HG03103 (cell line): ENCODE measurements at regions not wholly inside any gene's neighbourhood (a gene's known extent, or its start where the extent isn't known, plus 50 kb on each side); places are given as distances from the start of the nearest gene placed in this dataset.
"Not testable (repeated sequence)": the region's sequence is repeated elsewhere in the genome, so short reads cannot be mapped to it uniquely, and the experiment has no call there.

Experiments
- ATAC-seq: cut with Tn5 transposase; IDR thresholded peaks from one replicate; pipeline ENCODE4 v1.9.1; 2021; ENCODE audit warnings: low read depth; ENCODE audit not compliant: unreplicated experiment

DNA sequence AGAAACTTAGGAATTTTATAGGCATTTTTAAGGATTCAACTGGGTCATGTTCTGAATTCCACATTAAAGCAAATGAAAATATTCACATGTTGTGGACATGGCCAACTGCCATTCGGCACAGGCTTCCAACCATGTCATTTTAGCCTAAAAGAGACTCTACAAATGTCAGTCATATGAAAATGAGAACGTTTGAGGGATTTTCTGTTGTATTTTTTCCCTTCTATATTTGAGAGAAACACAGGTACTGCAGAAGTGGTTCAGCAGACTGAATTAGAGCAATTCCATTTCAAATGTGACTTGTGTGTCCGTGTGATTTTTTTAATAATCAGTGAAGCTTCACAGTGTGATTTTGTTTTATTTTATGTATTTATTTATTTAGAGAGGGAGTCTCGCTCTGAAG is 124.3 kb downstream of the TP53TG3F start:
- ATAC-seq = not testable (repeated sequence)

DNA sequence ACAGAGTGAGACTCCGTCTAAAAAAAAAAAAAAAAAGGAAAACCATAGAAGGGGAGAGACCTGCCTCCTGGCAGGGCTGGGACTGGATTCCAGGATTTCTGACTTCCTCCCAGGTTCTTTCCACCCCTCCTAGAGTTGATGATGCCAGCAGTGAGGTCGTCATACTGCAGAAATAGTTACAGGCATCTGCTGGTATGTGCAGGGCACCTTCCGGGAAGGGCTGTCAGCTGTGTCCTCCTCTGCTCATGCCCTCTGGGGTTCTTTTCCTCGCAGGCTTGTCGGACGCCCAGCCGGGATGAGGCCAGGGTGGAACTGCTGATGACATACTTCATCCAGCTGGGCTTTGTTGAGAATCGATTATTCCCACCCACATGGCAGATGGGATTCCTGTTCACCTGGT is 129.2 kb downstream of the TP53TG3F start:
- not testable (repeated sequence) for ATAC-seq

DNA sequence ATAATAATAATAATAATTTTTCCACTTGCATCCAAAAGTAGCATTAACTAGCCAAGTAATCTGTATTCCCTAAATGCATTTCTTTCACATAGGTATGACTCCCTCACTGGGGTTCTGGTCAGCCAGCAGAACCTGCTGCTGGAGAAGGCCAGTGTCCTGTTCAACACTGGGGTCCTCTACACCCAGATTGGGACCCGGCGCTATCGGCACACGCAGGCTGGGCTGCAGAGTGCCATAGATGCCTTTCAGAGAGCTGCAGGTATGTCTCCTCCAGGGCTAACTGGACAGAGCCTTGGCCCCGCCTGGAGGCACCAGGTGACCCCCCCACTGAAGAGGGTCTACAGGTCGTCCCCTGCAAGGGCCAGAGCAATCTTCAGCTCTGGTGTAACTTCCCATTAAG is 133.9 kb downstream of the TP53TG3F start:
- ATAC-seq = not testable (repeated sequence)

DNA sequence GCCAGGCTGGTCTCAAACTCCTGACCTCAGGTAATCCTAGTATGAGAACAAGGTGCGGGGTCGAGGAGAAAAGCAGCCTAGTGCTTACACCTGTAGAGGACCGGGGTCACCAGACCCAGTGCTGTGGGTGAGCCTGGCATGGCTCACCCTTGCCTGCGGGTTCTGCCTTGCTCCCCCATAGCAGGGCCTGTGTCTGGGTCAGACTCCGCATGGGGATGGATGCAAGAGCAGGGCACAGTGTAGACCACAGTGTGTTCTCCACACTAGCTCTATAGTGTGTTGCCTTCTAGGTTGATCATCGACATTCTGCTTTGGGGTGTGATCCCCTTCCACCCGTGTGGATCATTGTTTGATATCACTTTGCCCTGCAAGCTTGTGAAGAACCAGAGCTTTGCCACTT is 135.7 kb downstream of the TP53TG3F start:
- ATAC-seq = not testable (repeated sequence)

DNA sequence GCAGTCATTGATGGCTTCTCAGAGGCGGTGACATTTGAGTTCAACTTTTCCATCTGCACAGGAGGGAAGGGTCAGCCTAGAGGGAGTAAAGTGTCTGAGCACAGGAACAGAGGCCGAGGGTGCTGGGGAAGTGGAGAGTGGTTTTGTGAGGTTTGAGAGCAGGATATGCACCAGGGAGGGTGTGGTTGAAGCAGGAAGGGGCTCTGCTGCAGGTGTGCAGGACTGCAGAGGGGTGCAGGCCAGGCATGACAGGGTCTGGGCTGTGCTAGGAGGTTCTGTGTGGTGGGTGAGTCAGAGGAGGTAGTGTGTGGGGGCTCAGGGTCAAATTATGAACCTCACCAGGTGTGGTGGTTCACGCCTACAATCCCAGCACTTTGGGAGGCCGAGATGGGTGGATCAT is 141.6 kb downstream of the TP53TG3F start:
- peak; percentile 76 for ATAC-seq

DNA sequence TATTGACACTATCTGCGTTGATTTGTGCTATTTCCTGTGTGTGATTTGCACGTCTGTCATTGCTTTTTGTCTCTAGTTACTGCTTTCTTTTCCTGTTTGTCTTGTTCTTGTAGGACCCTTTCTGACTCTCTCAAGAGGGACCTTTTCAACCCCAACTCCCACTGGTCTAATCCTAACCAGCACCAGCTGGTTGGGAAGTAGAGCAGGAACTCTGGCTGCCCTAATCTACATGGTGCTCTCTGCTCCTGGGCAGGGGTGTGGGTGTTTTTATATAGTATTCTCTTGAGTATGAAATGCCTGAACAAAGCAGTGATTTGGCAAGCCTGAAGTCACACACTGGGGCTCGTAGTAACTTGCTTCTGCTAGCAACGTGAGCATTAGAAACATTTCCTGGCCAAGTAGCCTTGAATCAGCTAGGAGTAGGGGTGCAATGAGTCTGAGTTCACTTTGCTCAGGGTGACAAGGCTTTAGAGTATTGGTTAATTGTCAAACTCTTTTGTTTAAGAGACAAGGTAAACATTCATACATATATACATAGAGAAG is 164.2 kb downstream of the TP53TG3F start:
- not testable (repeated sequence) for ATAC-seq

DNA sequence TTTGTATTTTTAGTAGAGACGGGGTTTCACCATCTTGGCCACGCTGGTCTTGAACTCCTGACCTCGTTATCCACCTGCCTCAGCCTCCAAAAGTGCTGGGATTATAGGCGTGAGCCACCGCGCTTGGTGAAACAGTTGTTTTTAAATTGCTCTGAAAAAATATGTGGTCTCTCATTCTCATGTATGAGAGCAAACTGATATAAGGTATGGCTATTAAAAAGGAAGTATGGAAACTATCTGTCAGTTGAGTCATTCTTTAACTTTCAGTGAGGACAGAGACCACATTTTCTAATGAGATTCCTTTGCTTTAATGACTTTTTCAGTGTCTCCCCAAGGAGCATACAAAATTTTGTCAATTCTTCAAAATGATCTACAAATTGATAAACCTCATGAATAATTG is 169.5 kb downstream of the TP53TG3F start:
- not testable (repeated sequence) for ATAC-seq

DNA sequence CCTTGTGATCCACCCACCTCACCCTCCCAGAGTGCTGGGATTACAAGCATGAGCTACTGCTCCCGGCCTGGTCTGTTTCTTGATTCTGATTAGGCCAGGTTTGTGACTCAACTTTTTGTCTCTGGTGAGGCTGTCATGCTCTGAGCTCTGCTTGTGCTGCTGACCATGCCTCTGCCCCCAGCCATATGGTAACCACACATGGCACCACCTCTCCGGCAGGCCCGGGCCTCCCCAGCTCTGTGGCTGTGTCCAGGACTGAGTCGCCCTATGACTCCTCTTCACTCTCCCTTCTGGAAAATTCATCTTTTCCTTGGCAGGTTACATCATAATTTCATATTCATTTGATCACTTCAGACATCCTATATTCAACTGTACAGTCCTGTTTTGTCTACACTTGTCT is 172.3 kb downstream of the TP53TG3F start:
- not testable (repeated sequence) for ATAC-seq

DNA sequence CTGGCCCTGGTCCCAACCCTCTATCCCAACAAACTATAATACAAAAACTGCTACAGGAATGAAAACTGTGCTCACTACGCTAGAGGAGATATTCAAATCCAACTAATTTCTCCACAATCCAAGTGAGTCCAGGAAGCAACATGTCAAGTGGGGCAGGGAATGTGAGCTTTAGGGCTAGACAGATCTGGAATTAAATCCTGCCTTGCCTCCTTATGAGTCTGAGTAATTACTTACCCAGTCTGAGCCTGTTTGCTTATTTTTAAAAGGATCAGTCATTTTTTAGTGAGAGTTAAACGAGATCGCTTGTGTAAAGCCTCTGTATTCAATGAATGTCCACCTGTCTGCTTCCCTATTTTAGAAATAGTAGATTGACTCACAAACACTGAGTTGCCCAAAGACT is 174.6 kb downstream of the TP53TG3F start:
- ATAC-seq = not testable (repeated sequence)

DNA sequence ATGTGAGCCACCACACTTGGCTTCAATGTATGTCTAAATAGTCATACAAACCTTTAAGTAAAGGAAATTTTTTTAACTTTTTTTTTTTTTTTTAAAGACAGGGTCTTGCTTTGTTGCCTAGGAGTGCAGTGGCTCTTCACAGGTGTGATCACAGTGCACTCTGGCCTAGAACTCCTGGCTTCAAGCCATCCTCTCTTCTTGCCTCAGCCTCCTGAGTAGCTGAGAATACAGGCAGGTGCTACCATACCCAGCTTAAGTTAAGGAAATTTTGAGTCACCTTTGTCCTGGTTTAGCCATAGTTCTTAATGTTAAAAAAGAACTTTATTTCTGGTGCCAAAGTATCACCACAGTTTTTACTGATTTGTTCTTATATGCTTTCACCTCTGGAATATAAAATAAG is 177.3 kb downstream of the TP53TG3F start:
- ATAC-seq = not testable (repeated sequence)

DNA sequence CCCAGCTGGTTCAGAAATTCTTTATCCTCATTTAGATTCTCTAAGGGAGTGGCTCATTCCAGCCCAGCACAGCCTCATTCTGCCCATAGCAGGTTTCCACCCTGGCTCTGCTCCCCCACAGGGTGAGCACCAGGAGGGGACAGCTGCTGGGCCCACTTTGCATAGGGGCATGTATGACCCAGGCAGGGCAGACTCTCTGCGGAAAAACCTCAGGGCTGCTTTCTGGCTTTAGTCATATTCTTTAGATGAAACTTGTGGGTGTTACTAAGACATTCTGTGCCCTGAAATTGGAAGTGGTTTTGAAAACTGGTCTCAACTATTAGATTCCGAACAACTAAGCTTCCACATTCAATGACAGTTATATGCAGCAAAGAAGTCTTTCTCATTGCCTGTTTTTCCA is 183.9 kb downstream of the TP53TG3F start:
- peak; percentile 75 for ATAC-seq

DNA sequence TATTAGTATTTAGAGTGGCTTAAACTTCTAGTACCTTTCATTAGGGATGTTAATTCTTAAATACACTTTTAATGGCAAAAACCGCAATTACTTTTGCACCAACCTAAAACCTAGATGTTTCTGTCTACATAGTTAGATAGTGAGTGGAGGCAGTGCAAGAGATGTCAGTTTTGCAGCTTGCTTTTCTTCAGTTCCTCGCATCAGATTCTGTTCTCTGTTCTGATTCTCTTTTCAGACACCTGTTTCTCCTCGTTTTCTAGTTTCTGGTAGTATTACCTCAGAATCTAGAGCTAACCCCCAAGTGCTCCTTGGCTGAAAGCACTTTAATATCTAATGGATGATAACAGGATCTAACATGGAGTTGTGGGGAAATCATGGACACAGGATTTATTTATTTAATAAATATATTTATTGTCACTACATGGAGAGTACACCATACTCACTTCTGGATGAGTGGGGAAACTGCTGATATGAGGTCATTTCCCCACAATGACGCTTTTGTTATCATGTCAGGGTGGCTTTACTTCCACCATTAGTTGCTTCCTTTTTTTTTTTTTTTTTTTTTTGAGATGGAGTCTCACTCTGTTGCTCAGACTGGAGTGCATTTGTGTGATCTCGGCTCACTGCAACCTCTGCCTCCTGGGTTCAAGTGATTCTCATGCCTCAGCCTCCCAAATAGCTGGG is 184.4 kb downstream of the TP53TG3F start:
- peak; percentile 42 for ATAC-seq

DNA sequence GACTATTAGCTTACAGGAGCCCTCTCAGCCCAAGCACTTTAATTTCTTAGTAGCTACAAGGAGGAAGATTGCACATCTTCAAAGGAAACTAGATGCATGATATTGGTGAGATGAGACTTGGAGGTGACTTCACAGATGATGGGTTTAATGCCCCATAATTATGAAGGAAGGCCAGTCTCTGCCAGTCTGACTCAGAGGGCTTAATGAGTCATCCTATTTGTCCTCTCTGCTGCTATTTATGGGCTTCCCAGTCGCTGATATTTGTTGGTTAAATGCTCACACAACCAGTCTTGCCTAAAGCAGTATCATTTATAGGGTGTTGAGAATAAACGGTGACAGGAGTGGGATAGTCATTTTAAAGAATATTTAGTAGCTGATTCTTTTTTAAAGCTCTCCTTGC is 187.0 kb downstream of the TP53TG3F start:
- ATAC-seq = not testable (repeated sequence)

DNA sequence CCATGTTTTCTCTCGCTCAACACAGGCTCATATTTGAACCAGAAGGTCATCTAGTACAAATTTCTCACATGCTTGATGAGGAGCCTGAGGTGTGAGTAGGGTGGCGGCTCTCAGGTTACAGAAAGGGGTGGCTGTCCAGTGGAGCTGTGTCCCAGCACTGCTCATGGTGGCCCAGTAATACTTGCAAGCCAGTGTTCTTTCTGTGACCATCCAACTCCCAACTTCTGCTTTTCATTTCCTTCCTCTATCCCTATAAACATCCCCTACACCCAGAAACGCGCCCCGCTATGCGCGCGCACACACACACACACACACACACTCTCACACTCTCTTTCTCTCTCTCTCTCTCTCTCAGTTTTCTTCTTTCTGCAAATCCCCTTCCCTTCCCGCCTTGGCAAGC is 196.3 kb downstream of the TP53TG3F start:
- not testable (repeated sequence) for ATAC-seq

DNA sequence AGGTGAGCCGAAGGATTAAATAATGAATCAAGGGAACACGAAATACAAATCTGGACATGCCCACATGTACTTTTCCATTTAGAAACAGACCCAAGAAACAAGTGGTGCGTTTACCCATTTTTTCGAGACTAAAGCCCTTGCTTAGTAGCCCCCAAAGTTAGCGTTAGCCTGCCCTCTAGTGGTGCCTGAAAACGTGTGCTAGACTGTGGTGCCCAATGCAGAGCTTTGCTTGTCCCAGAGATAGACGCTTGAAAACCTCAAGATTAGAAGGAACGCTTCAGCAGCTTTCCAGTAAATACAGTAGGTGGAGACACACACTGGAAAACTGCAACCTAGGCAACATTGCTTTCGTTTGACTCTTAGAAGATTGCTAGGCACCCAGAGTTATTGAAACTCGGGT is 197.0 kb downstream of the TP53TG3F start:
- peak; percentile 60 for ATAC-seq

DNA sequence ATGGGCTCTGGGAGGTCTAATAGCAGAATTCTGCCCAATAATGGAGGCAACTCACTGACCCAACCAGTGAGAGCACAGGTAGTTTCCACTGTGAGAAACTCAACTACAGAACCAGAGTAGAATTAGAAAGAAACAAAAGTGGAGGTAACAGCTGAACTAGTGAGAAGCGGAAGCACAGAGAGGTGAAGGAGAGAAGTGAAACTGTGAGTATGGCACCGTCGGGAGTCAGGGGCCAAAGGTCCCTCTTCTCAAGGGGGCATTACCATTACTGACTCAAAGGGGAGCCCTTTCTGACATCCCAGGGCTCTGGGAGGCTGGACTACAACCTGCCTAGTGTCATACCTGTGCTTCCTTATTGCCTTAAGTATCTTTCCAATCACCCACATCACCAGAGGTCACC is 198.3 kb downstream of the TP53TG3F start:
- peak; percentile 62 for ATAC-seq

DNA sequence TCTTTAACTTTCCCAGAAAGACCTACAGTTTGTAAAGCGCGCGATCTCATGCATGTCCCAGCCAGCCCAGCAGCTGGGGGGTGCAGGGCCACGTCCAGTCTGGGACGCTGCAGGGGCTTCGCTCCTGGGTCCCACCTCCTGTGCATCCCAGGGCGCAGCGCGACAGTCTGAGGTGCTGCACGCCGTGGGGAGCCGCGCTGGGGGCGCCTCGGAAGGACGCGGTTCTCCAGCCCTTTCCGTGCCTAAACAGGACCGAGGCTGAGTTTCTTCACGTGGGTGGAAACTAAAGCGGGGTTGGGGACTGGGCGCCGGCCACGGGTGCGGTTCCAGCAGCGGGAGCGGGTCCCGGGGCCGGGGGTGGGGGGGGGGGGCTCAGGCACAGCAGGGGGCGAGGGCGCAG is 221.4 kb downstream of the TP53TG3F start:
- ATAC-seq = not testable (repeated sequence)

DNA sequence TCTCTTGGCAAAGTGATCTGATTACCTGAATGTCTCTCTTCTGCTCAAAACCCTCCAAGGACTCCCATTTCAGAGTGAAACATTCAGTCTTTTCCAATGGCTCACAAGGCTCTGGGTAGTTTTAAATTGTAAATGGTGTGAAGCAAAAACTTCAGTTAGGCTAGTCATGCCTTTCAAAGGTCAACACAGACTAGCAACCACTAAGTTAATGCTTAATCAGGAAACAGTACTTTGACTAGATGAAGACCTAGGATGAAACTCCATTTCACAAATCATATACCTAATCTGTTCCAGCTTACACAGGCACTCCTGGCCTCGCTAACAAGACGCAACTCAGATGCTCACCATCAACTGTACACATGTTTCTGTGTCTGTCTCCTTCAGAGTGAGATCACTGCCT is 240.9 kb downstream of the TP53TG3F start:
- not testable (repeated sequence) for ATAC-seq

DNA sequence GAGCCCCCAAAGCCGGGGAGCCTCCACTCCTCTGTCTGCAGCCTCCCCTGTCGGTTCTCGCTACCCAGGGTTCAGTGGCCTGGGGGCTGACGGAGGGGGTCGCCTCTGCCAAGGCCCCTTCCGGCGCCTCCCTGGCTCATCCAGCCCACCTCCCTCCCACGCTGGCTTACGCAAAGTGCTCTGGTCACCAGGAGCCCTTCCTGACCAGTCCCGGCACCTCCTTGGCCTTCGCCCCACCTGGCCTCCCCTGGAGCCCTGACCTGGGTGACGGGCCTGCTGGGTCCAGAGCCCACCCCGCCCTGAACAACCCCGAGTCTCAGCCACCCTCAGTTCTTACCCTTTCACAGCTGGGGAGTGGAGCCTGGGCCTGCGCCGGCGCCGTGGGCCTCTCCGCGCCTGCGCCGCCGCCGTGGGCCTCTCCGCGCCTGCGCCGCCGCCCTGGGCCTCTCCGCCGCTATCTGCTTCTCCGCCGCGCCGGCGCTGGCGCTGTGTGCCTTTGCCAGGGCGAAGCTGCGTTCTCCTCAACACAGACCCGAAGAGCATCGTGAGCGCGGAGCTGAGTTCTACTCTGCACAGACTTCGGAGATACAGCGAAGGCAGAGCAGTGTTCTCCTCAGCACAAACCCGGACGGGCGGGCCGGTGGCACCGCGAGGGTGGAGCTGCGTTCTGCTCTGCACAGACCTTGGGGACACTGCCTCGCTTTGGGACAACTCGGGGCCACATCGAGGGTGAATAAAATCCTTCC is 247.6 kb downstream of the TP53TG3F start:
- ATAC-seq = not testable (repeated sequence)

DNA sequence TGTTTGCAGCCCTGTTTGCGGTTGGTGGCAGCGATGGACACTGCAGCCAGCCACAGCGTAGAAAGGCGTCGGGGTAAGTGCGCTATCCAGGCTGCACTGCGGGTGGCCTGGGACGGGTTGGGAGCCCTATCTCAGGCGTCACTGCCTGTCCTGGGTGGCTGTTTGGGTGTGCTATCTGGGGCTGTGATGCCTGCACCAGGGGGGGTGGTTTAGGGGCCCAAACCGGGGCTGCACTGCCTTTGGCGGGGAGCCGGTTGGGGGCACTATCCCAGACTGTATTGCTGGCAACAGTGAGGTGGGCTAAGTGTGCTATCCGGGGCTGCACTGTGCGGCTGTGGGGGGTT is 248.2 kb downstream of the TP53TG3F start:
- not testable (repeated sequence) for ATAC-seq

DNA sequence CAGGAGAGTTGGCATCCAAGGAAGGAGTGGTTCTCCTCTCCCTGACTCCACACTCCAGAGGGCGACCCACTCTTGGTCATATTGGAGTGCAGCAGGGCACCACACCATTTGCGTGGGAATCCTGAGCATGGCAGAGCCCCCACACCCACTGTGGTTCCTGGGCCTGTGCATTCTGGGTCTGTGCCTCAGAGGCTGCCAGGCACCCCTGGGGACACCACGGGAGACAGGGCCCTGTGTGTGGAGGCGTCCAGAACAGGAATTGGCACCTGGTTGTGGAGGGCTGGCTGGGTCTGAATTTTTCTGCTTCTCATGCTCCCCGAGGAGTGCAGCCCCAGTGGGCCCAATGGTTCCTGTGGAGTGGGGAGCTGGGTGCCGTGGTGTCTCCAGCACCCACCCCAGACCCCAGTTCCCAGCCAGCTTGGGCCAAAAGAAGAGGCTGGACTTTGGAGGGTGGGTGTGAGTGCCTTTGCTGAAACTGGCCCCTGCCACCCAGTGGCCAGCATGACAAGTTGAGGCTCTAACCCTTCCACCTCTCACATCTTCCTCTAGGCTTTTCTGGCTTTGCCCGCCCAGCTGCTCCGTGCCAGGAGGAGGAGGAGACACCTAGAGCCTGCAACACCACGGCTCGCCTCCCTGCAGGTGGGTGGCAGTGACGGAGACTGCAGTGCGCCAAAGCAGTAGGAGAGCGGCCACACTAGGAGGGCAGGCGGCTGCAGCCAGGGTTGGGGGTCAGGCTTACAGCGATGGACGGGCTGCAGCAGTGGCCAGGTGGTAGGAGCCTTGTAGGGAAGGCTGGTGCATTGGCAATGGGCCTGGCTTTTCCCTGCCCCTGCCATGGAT is 250.7 kb downstream of the TP53TG3F start:
- ATAC-seq = not testable (repeated sequence)
